HCT116 (cell line): ENCODE measurements at regions not wholly inside any gene's neighbourhood (a gene's known extent, or its start where the extent isn't known, plus 50 kb on each side); places are given as distances from the start of the nearest gene placed in this dataset.

Source experiments
- ATAC-seq: fragments of 200-7000 bp; cut with Tn5 transposase; 2 replicates; pipeline ENCODE4 v1.9.1; 2020; ENCODE audit warnings: mild to moderate bottlenecking, moderate library complexity
- BruUV-seq: library from RNA; stranded (reverse); fragments of 400-500 nt; replicated peaks from 2 replicates; lab custom pipeline; 2021; lab: Mats Ljungman, UMichigan
- CTCF ChIA-PET: fragments of 300-600 bp; sonication (Branson Sonifier 250); formaldehyde crosslinking; loops from one replicate; lab custom pipeline; 2021; ENCODE audit warnings: antibody characterized with exemption; lab: Charles Lee
- POLR2A ChIA-PET: fragments of 300-600, 350-600 bp; sonication (Branson Sonifier 250); formaldehyde crosslinking; loops from one replicate; lab custom pipeline; 2021; ENCODE audit warnings: antibody characterized with exemption; lab: Charles Lee
- RAD21 ChIA-PET, 2 experiments: fragments of 300-600 bp; sonication (Branson Sonifier 250); formaldehyde crosslinking; loops; one replicate each; lab custom pipeline; 2023; ENCODE audit warnings: low total read pairs in 2 of 2; ENCODE audit not compliant: uncharacterized antibody in 2 of 2, unreplicated experiment in 2 of 2, low non-redundant PET in 1 of 2; lab: Charles Lee
- DNase-seq: peaks from one replicate; pipeline ENCODE4 v3.0.0-alpha.2; 2010; ENCODE audit warnings: low read depth, low spot score
- H2AFZ ChIP-seq: fragments of 200-600 bp; shearing (Covaris generic), sonication (generic); 2 replicates; pipeline ENCODE4 v1.6.1; 2017; ENCODE audit warnings: low read depth, mixed run types, mixed read lengths, antibody characterized with exemption, low read length; ENCODE audit not compliant: poor library complexity, severe bottlenecking
- H3K27ac ChIP-seq: 2 replicates; pipeline ENCODE4 v1.5.1; 2012; ENCODE audit warnings: low read depth, low read length
- H3K27me3 ChIP-seq: fragments of 200-600 bp; sonication (generic); 2 replicates; pipeline ENCODE4 v1.6.1; 2016; ENCODE audit warnings: mixed run types, low read length, mixed read lengths; ENCODE audit not compliant: insufficient read depth
- H3K36me3 ChIP-seq, 2 experiments: fragments of 200-500 bp in 1 of 2; fragments of 200-600 bp in 1 of 2; sonication (Bioruptor generic) in 1 of 2; sonication (generic) in 1 of 2; 2 replicates each; pipeline versions ENCODE4 v1.5.1 to v1.6.1; 2014 to 2016; ENCODE audit warnings: low read length in 2 of 2, inconsistent platforms in 1 of 2, mixed read lengths in 1 of 2, mixed run types in 1 of 2; ENCODE audit not compliant: insufficient read depth in 2 of 2, control insufficient read depth in 1 of 2
- H3K4me1 ChIP-seq, 2 experiments: fragments of 200-600 bp in 1 of 2; sonication (generic) in 1 of 2; 2 replicates each; pipeline versions ENCODE4 v1.5.1 to v1.6.1; 2012 to 2017; ENCODE audit warnings: low read length in 2 of 2, inconsistent platforms in 1 of 2, mild to moderate bottlenecking in 1 of 2, mixed read lengths in 1 of 2, mixed run types in 1 of 2, moderate library complexity in 1 of 2; ENCODE audit not compliant: insufficient read depth in 2 of 2, control insufficient read depth in 1 of 2
- H3K4me2 ChIP-seq: fragments of 200-600 bp; sonication (generic); 2 replicates; pipeline ENCODE4 v1.6.1; 2017; ENCODE audit warnings: mixed run types, low read length, mixed read lengths
- H3K4me3 ChIP-seq, 2 experiments: fragments of 200-600 bp in 1 of 2; sonication (generic) in 1 of 2; replicated peaks in 1 of 2; 2 replicates each; pipeline ENCODE4 v1.5.1; 2011 to 2016; ENCODE audit warnings: low read length in 2 of 2, control low read depth in 1 of 2, low read depth in 1 of 2, mild to moderate bottlenecking in 1 of 2, mixed read lengths in 1 of 2, mixed run types in 1 of 2
- H3K79me2 ChIP-seq: fragments of 200-600 bp; sonication (generic); 2 replicates; pipeline ENCODE4 v1.6.1; 2017; ENCODE audit warnings: mild to moderate bottlenecking, mixed run types, low read length, moderate library complexity, mixed read lengths; ENCODE audit not compliant: insufficient read depth
- H3K9ac ChIP-seq: fragments of 200-600 bp; sonication (generic); 2 replicates; pipeline ENCODE4 v1.6.1; 2016; ENCODE audit warnings: low read length, mixed read lengths
- H3K9me2 ChIP-seq: fragments of 200-600 bp; sonication (generic), shearing (Covaris generic); 2 replicates; pipeline ENCODE4 v1.6.1; 2017; ENCODE audit warnings: mixed run types, mild to moderate bottlenecking, moderate library complexity; ENCODE audit not compliant: insufficient read depth
- H3K9me3 ChIP-seq, 2 experiments: fragments of 200-500 bp in 1 of 2; fragments of 200-600 bp in 1 of 2; sonication (Bioruptor generic) in 1 of 2; sonication (generic) in 1 of 2; 2 replicates each; pipeline ENCODE4 v1.6.1; 2014 to 2017; ENCODE audit warnings: low read length in 2 of 2, mixed read lengths in 2 of 2, inconsistent platforms in 1 of 2, low read depth in 1 of 2, mild to moderate bottlenecking in 1 of 2, mixed run types in 1 of 2, moderate library complexity in 1 of 2; ENCODE audit not compliant: control insufficient read depth in 1 of 2, insufficient read depth in 1 of 2
- H4K20me1 ChIP-seq: fragments of 200-600 bp; sonication (generic), shearing (Covaris generic); 2 replicates; pipeline ENCODE4 v1.6.1; 2017; ENCODE audit warnings: mixed run types, mild to moderate bottlenecking, moderate library complexity; ENCODE audit not compliant: insufficient read depth
- ATF3 ChIP-seq: IDR thresholded peaks from 2 replicates; pipeline ENCODE4 v1.6.1; 2012
- CBX3 ChIP-seq: IDR thresholded peaks from 2 replicates; pipeline ENCODE4 v1.6.1; 2012; ENCODE audit warnings: low read depth
- CEBPB ChIP-seq: IDR thresholded peaks from 2 replicates; pipeline ENCODE4 v1.6.1; 2012; ENCODE audit warnings: low read depth
- EGR1 ChIP-seq: IDR thresholded peaks from 2 replicates; pipeline ENCODE4 v1.6.1; 2012; ENCODE audit warnings: low read depth
- EZH2 ChIP-seq: fragments of 200-600 bp; sonication (generic); IDR thresholded peaks from 2 replicates; pipeline ENCODE4 v1.6.1; 2017; ENCODE audit warnings: antibody characterized with exemption, mixed run types
- EZH2phosphoT487 ChIP-seq: fragments of 200-600 bp; IDR thresholded peaks from 2 replicates; pipeline ENCODE4 v1.6.1; 2018; ENCODE audit warnings: antibody characterized with exemption, borderline replicate concordance
- FOSL1 ChIP-seq: IDR thresholded peaks from 2 replicates; pipeline ENCODE4 v1.6.1; 2012; ENCODE audit warnings: low read depth
- POLR2A ChIP-seq: IDR thresholded peaks from 2 replicates; pipeline ENCODE4 v1.7.0; 2011; ENCODE audit warnings: borderline replicate concordance; ENCODE audit not compliant: insufficient read depth, insufficient read length; ENCODE audit errors: extremely low read depth
- POLR2AphosphoS5 ChIP-seq: IDR thresholded peaks from 2 replicates; pipeline ENCODE4 v1.6.1; 2011; ENCODE audit warnings: mild to moderate bottlenecking, low read depth, low read length, moderate library complexity
- RAD21 ChIP-seq: IDR thresholded peaks from 2 replicates; pipeline ENCODE4 v1.6.1; 2012; ENCODE audit warnings: low read depth, mild to moderate bottlenecking
- REST ChIP-seq: IDR thresholded peaks from 2 replicates; pipeline ENCODE4 v1.6.1; 2012; ENCODE audit warnings: low read depth
- SIN3A ChIP-seq: IDR thresholded peaks from 2 replicates; pipeline ENCODE4 v1.6.1; 2012; ENCODE audit warnings: low read depth
- SP1 ChIP-seq: IDR thresholded peaks from 2 replicates; pipeline ENCODE4 v1.6.1; 2012; ENCODE audit warnings: low read depth
- SRF ChIP-seq: IDR thresholded peaks from 2 replicates; pipeline ENCODE4 v1.6.1; 2012; ENCODE audit warnings: low read depth
- YY1 ChIP-seq: IDR thresholded peaks from 2 replicates; pipeline ENCODE4 v1.6.1; 2011; ENCODE audit warnings: low read length, low read depth, moderate library complexity, mild to moderate bottlenecking; ENCODE audit not compliant: insufficient replicate concordance; ENCODE audit errors: extremely low read depth
- ZFX ChIP-seq: fragments of 450-650 bp; IDR thresholded peaks from 2 replicates; pipeline ENCODE4 v1.6.1; 2017
- ZNF274 ChIP-seq: fragments of 200-500 bp; sonication (Bioruptor generic); IDR thresholded peaks from 2 replicates; pipeline ENCODE4 v1.6.1; 2014; ENCODE audit warnings: mild to moderate bottlenecking, low read depth, low read length, inconsistent platforms
- intact Hi-C: fragments of 100-400 bp; cut with micrococcal nuclease; formaldehyde crosslinking; loops from 2 replicates; pipeline ENCODE4 v1.10.0; 2022

- ATAC-seq: no peak
- no peak overlapping the region for H3K4me2 ChIP-seq
- CTCF ChIA-PET: interaction anchor here (2.0 kb wide), 1 partner anchor 10 kb away, joined by 7 read pairs; no protein-coding TSS in a partner anchor
- no TSS peak for BruUV-seq
- no peaks in the 10 kb centered on the region for H3K4me1 ChIP-seq
- no peaks in the 10 kb centered on the region for H4K20me1 ChIP-seq
- RAD21 ChIA-PET: no interaction called here
- H3K27ac ChIP-seq: no peak overlapping the region
- POLR2A ChIA-PET: no interaction called here
- no peak overlapping the region for H3K9ac ChIP-seq
- peaks cover 6% of the 10 kb centered on the region for H3K27me3 ChIP-seq
- no peaks in the 10 kb centered on the region for H3K79me2 ChIP-seq
- no peak overlapping the region for H2AFZ ChIP-seq
- no peak for TF ChIP-seq ATF3
- no peak for TF ChIP-seq CEBPB
- TF ChIP-seq EZH2phosphoT487: no peak
- no peak for TF ChIP-seq FOSL1
- no peak for TF ChIP-seq YY1
- TF ChIP-seq ZNF274: no peak
- no peak for TF ChIP-seq SRF
- TF ChIP-seq ZFX: no peak
- no peak for TF ChIP-seq POLR2A
- TF ChIP-seq RAD21: no peak
- no peak for TF ChIP-seq SIN3A
- TF ChIP-seq REST: no peak
- TF ChIP-seq SP1: no peak
- no peak for TF ChIP-seq CBX3
- TF ChIP-seq EZH2: no peak
- TF ChIP-seq POLR2AphosphoS5: no peak
- TF ChIP-seq EGR1: no peak
- intact Hi-C loops: no loop called here
- H3K9me2 ChIP-seq: no peaks in the 10 kb centered on the region
- H3K9me3 ChIP-seq: no peaks in the 10 kb centered on the region
- no peak overlapping the region for H3K4me3 ChIP-seq
- no peak for DNase-seq
- H3K36me3 ChIP-seq: no peaks in the 10 kb centered on the region
These were observed 432.4 kb upstream of the RASGEF1B start for GRCh38 chr4:81904121-81904520.
